HG03521 (cell line): ENCODE measurements at regions not wholly inside any gene's neighbourhood (a gene's known extent, or its start where the extent isn't known, plus 50 kb on each side); places are given as distances from the start of the nearest gene placed in this dataset.
"Not testable (repeated sequence)": the region's sequence is repeated elsewhere in the genome, so short reads cannot be mapped to it uniquely, and the experiment has no call there.

ENCODE experiments used
- ATAC-seq: cut with Tn5 transposase; IDR thresholded peaks from one replicate; pipeline ENCODE4 v1.9.1; 2021; ENCODE audit warnings: mild to moderate bottlenecking, moderate library complexity; ENCODE audit not compliant: unreplicated experiment

- ATAC-seq: no peak
Observed at GRCh38 chr7:33776788-33777187, 128.6 kb upstream of the BMPER start.

- ATAC-seq: no peak
Observed at GRCh38 chr7:33778195-33778594, 127.1 kb upstream of the BMPER start.

GRCh38 chr7:33779216-33779615, 126.1 kb upstream of the BMPER start:
- no peak for ATAC-seq

GRCh38 chr7:33781167-33781566, 124.2 kb upstream of the BMPER start:
- no peak for ATAC-seq

GRCh38 chr7:33781796-33782195, 123.5 kb upstream of the BMPER start:
- no peak for ATAC-seq

- ATAC-seq: no peak
Observed at GRCh38 chr7:33784000-33784399, 121.3 kb upstream of the BMPER start.

GRCh38 chr7:33788531-33788930, 116.8 kb upstream of the BMPER start:
- no peak for ATAC-seq

GRCh38 chr7:33789871-33790630, 115.3 kb upstream of the BMPER start:
- no peak for ATAC-seq

- ATAC-seq: no peak
Observed at GRCh38 chr7:33790746-33791145, 114.6 kb upstream of the BMPER start.

GRCh38 chr7:33792041-33792440, 113.3 kb upstream of the BMPER start:
- no peak for ATAC-seq

- ATAC-seq: no peak
Observed at GRCh38 chr7:33792547-33793105, 112.7 kb upstream of the BMPER start.

- no peak for ATAC-seq
Observed at GRCh38 chr7:33793616-33794015, 111.7 kb upstream of the BMPER start.

GRCh38 chr7:33794419-33794818, 110.9 kb upstream of the BMPER start:
- no peak for ATAC-seq

- ATAC-seq: no peak
Observed at GRCh38 chr7:33794959-33795358, 110.4 kb upstream of the BMPER start.

- ATAC-seq: no peak
Observed at GRCh38 chr7:33796538-33796937, 108.8 kb upstream of the BMPER start.

GRCh38 chr7:33797512-33797911, 107.8 kb upstream of the BMPER start:
- not testable (repeated sequence) for ATAC-seq

GRCh38 chr7:33798686-33799325, 106.5 kb upstream of the BMPER start:
- no peak for ATAC-seq

- ATAC-seq: no peak
Observed at GRCh38 chr7:33799766-33800165, 105.6 kb upstream of the BMPER start.

GRCh38 chr7:33802600-33802999, 102.7 kb upstream of the BMPER start:
- no peak for ATAC-seq

GRCh38 chr7:33804140-33804660, 101.1 kb upstream of the BMPER start:
- ATAC-seq: no peak

GRCh38 chr7:33805630-33806233, 99.6 kb upstream of the BMPER start:
- ATAC-seq: no peak
